OCI-LY7 (cell line): ENCODE measurements at regions not wholly inside any gene's neighbourhood (a gene's known extent, or its start where the extent isn't known, plus 50 kb on each side); places are given as distances from the start of the nearest gene placed in this dataset.

Experiments used
- BruUV-seq: library from RNA; stranded (reverse); fragments of 400-500 nt; replicated peaks from 2 replicates; lab custom pipeline; 2021; lab: Mats Ljungman, UMichigan
- CTCF ChIA-PET: fragments of 300-600 bp; sonication (Branson Sonifier 250); formaldehyde crosslinking; loops from one replicate; lab custom pipeline; 2022; ENCODE audit warnings: antibody characterized with exemption; ENCODE audit not compliant: unreplicated experiment; lab: Charles Lee
- POLR2A ChIA-PET: fragments of 300-600 bp; sonication (Branson Sonifier 250); formaldehyde crosslinking; loops from one replicate; lab custom pipeline; 2022; ENCODE audit warnings: antibody characterized with exemption; lab: Charles Lee
- DNase-seq: peaks from one replicate; pipeline ENCODE4 v3.0.0-alpha.2; 2015; ENCODE audit warnings: low spot score
- H2AFZ ChIP-seq: fragments of 200-600 bp; sonication (generic), shearing (Covaris generic); 2 replicates; pipeline ENCODE4 v1.6.1; 2014; ENCODE audit warnings: mild to moderate bottlenecking, antibody characterized with exemption, low read length, moderate library complexity
- H3K27ac ChIP-seq: fragments of 200-600 bp; sonication (generic); 2 replicates; pipeline ENCODE4 v1.5.1; 2014; ENCODE audit warnings: mixed run types, low read depth, mild to moderate bottlenecking, moderate library complexity, low read length, inconsistent platforms; ENCODE audit not compliant: poor library complexity, severe bottlenecking
- H3K36me3 ChIP-seq: fragments of 200-600 bp; sonication (generic); 2 replicates; pipeline ENCODE4 v1.6.1; 2014; ENCODE audit warnings: mild to moderate bottlenecking, antibody characterized with exemption, low read length, moderate library complexity, mixed read lengths; ENCODE audit not compliant: insufficient read depth
- H3K4me1 ChIP-seq: fragments of 200-600 bp; sonication (generic); 2 replicates; pipeline ENCODE4 v1.5.1; 2014; ENCODE audit warnings: mild to moderate bottlenecking, low read length; ENCODE audit not compliant: insufficient read depth, poor library complexity, severe bottlenecking
- H3K4me2 ChIP-seq: fragments of 200-600 bp; sonication (generic); 2 replicates; pipeline ENCODE4 v1.6.1; 2014; ENCODE audit warnings: mild to moderate bottlenecking, low read length
- H3K4me3 ChIP-seq: fragments of 200-600 bp; sonication (generic); 2 replicates; pipeline ENCODE4 v1.5.1; 2014; ENCODE audit warnings: mild to moderate bottlenecking, low read depth, low read length; ENCODE audit not compliant: poor library complexity, severe bottlenecking
- H3K79me2 ChIP-seq: fragments of 200-600 bp; sonication (generic); 2 replicates; pipeline ENCODE4 v1.6.1; 2016; ENCODE audit warnings: low read depth, mild to moderate bottlenecking, low read length, moderate library complexity, mixed read lengths; ENCODE audit not compliant: insufficient read depth
- H3K9me2 ChIP-seq: fragments of 200-600 bp; sonication (generic); 2 replicates; pipeline ENCODE4 v1.6.1; 2016; ENCODE audit warnings: mild to moderate bottlenecking, low read length, mixed read lengths; ENCODE audit not compliant: insufficient read depth
- H3K9me3 ChIP-seq: fragments of 200-600 bp; sonication (generic); 2 replicates; pipeline ENCODE4 v1.6.1; 2014; ENCODE audit warnings: mild to moderate bottlenecking, mixed run types, low read length, mixed read lengths
- H4K20me1 ChIP-seq: fragments of 200-600 bp; sonication (generic); 2 replicates; pipeline ENCODE4 v1.6.1; 2014; ENCODE audit warnings: mild to moderate bottlenecking, antibody characterized with exemption, low read length, moderate library complexity, mixed read lengths; ENCODE audit not compliant: insufficient read depth
- CTCF ChIP-seq: fragments of 200-600 bp; sonication (generic); conservative IDR thresholded peaks from 2 replicates; pipeline ENCODE4 v1.5.1; 2014; ENCODE audit warnings: mild to moderate bottlenecking, antibody characterized with exemption, low read length, moderate library complexity, mixed read lengths
- EZH2phosphoT487 ChIP-seq: fragments of 200-600 bp; sonication (generic); IDR thresholded peaks from 2 replicates; pipeline ENCODE4 v1.6.1; 2018; ENCODE audit warnings: low read depth, borderline replicate concordance, mild to moderate bottlenecking, mixed run types, antibody characterized with exemption, low read length, moderate library complexity, mixed read lengths
- intact Hi-C: fragments of 100-400 bp; cut with micrococcal nuclease; formaldehyde crosslinking; loops from one replicate; pipeline ENCODE4 v1.10.0; 2022; ENCODE audit not compliant: unreplicated experiment

- Histone ChIP-seq H3K36me3 (no peaks in the 10 kb centered on the region), H3K9me3 (no peaks in the 10 kb centered on the region), H2AFZ (no peak overlapping the region), H3K4me2 (no peak overlapping the region), H4K20me1 (no peaks in the 10 kb centered on the region), H3K4me3 (no peak overlapping the region), H3K79me2 (no peaks in the 10 kb centered on the region), H3K9me2 (no peaks in the 10 kb centered on the region), H3K4me1 (no peaks in the 10 kb centered on the region), H3K27ac (no peak overlapping the region)
- ChIA-PET POLR2A (interaction anchor here (1.3 kb wide), 1 partner anchor 10 kb away, joined by 4 read pairs; no protein-coding TSS in a partner anchor), CTCF (no interaction called here)
- TF ChIP-seq CTCF (no peak), EZH2phosphoT487 (no peak)
- intact Hi-C loops: no loop called here
- DNase-seq: no peak
- no TSS peak for BruUV-seq
Measured at GRCh38 chr6:144561455-144562043, 276.4 kb downstream of the UTRN start.

GRCh38 chr6:144564202-144564601, 279.1 kb downstream of the UTRN start:
- DNase-seq: no peak
- no peak overlapping the region for H3K4me3 ChIP-seq
- ChIA-PET CTCF (no interaction called here), POLR2A (interaction anchor here (1.2 to 1.7 kb wide), 2 partner anchors 13 to 24 kb away, joined by 4 to 5 read pairs; no protein-coding TSS in a partner anchor)
- H3K9me3 ChIP-seq: no peaks in the 10 kb centered on the region
- TF ChIP-seq EZH2phosphoT487 (no peak), CTCF (no peak)
- H3K9me2 ChIP-seq: no peaks in the 10 kb centered on the region
- H4K20me1 ChIP-seq: no peaks in the 10 kb centered on the region
- intact Hi-C loops: no loop called here
- no peak overlapping the region for H3K4me2 ChIP-seq
- H2AFZ ChIP-seq: no peak overlapping the region
- no peaks in the 10 kb centered on the region for H3K79me2 ChIP-seq
- H3K27ac ChIP-seq: no peak overlapping the region
- H3K36me3 ChIP-seq: no peaks in the 10 kb centered on the region
- no TSS peak for BruUV-seq
- no peaks in the 10 kb centered on the region for H3K4me1 ChIP-seq

DNA sequence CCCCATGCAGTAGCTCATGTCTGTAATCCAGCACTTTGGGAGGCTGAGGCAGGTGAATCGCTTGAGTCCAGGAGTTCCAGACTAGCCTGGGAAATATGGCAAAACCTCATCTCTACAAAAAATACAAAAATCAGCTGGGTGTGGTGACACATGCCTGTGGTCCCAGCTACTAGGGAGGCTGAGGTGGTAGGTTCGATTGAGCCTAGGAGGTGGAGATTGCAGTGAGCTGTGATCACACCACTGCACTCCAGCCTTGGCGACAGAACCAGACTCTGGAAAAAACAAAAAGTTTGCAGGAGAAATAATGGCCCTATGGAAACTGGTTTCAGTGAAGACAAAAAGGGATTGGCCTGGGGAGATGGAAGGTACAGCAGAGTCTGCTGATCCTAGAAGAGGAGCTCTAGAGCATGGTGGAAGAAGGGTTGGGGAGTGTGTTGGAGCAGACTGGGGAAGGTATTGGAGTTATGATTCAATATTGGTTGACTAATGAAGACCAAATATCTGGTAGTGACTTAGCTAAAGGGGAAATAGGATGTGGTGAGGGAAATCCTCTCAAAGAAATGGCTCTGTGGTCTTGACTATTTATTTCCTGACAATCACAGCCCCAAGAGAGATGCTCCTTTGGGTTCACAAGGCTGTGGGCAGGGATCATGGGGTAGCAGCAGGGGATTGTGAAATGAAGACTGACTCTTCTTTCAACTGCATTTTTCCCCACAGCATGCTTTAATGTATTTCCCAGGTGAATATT, 281.9 kb downstream of the UTRN start:
- DNase-seq: no peak
- Histone ChIP-seq H3K4me2 (no peak overlapping the region), H3K9me2 (no peaks in the 10 kb centered on the region), H3K36me3 (no peaks in the 10 kb centered on the region), H3K27ac (no peak overlapping the region), H4K20me1 (no peaks in the 10 kb centered on the region), H3K79me2 (no peaks in the 10 kb centered on the region), H2AFZ (no peak overlapping the region), H3K4me1 (no peaks in the 10 kb centered on the region), H3K4me3 (no peak overlapping the region), H3K9me3 (no peaks in the 10 kb centered on the region)
- intact Hi-C loops: no loop called here
- BruUV-seq: no TSS peak
- TF ChIP-seq CTCF (no peak), EZH2phosphoT487 (no peak)
- ChIA-PET POLR2A (interaction anchor here (0.8 to 1.2 kb wide), 2 partner anchors 9 to 31 kb away, joined by 4 read pairs; no protein-coding TSS in a partner anchor), CTCF (no interaction called here)
